Sciatic nerve (tissue), 2 donors: ENCODE measurements at regions not wholly inside any gene's neighbourhood (a gene's known extent, or its start where the extent isn't known, plus 50 kb on each side); places are given as distances from the start of the nearest gene placed in this dataset.
"Not testable (repeated sequence)": the region's sequence is repeated elsewhere in the genome, so short reads cannot be mapped to it uniquely, and the experiment has no call there.

Experiments
- ATAC-seq: fragments of 200-7000 bp; cut with Tn5 transposase; one replicate; pipeline ENCODE4 v1.9.1; 2020; ENCODE audit warnings: mild to moderate bottlenecking, moderate library complexity
- DNase-seq: peaks from one replicate; pipeline ENCODE4 v3.0.0-alpha.2; 2020; ENCODE audit warnings: low spot score
- intact Hi-C: fragments of 100-400 bp; cut with DNase I; formaldehyde crosslinking; loops from one replicate; pipeline ENCODE4 v1.14.2; 2022
- donor health status: DM: no; HTN: no; CAD: no.
- donor health status: DM: no; HTN: no; CAD: no.

GRCh38 chr4:159410076-159410777, 307.3 kb downstream of the RAPGEF2 start:
- DNase-seq (no peak), ATAC-seq (no peak)
- intact Hi-C loops, result no loop called here

GRCh38 chr4:159410891-159411290, 308.0 kb downstream of the RAPGEF2 start:
- DNase-seq, result no peak
- ATAC-seq, result no peak

DNA sequence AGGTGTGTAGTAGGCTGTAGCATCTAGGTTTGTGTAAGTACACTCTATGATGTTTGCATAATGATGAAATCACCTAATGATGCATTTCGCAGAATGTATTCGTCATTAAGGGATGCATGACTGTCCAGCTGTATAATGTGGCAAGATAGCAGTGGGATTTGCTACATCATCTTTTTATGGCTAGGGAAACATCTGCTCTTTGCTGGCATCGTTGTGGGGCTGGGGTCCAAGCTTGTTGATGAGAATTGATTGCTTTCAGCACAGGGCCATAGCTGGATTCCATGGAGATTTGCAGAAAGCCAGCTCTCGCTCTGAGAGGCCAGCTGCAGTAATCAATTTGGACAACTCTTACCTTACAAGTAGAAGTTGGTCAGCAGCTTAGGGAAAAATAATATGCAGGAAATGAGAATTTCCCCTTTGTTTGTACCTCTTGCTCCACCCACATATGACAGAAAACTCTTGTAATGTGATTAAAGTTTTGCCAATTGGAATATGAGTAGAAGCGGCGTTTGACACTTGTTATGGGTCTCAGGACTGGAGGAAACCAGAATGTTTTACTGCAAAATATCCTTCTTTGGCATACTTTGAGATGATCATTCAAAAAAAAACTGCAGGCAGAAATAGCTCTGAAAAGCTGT, 310.5 kb downstream of the RAPGEF2 start:
- intact Hi-C loops, result no loop called here
- no peak for ATAC-seq
- DNase-seq, result no peak

More at GRCh38 chr4:159410891-159411290, 308.0 kb downstream of the RAPGEF2 start:
- intact Hi-C loops, result no loop called here

DNA sequence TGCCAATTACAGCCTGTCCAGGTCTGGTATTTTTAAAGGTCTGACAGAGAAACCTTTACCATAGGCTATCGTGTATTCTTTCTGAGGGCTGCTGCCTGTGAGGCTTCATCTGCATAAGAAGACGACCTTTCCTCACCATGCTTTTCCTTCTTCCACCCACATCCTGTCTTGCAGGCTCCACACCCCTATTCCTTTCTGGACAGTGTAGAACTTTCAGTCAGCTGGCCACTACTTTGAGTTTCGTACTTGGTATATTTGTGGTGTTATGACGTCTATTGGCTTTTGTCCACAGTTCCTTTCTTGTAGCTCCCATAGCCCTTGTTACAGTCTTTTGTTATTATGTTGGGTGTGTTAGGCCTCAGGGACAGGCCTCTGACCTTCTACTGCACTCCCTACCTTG, 311.4 kb downstream of the RAPGEF2 start:
- intact Hi-C loops, result no loop called here
- ATAC-seq (no peak), DNase-seq (no peak)

DNA sequence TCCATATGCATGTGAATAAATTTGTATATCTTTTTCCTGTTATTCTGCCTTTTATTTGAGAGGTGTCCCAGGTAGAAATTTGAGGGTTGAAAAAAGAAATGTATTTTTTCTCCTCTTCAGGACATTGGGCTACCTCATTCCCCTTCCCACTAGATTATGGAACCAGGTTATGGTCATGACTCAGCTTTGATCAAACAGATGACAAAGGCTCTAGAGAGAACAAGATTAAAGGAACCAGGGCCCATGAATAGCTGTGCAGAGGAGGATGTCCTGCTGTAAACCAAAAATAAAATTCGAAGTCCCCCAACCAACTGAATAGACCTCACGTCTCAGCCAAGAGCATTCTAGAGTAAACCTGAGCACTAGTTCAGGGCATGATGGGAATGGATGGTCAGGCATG, 313.2 kb downstream of the RAPGEF2 start:
- intact Hi-C loops, result no loop called here
- DNase-seq, result no peak
- ATAC-seq, result no peak

DNA sequence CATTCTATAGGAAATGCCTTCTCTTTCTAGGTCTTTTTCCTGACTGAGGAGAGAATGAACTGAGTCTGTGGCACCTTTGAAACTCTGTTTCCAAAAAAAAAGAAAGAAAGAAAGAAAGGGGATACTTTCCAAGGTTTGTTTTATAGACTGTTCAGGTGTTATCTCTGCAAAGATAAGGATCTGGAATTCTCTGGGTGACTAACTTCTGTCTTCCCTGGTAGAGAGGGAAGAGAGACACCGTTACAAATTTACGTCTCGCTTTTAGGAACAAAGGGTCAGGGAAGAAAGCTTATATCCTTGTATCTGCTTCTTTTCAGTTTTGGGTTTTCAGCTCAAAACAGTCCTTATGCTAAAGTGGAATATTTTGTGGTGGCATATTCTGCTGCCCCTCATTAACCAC, 314.1 kb downstream of the RAPGEF2 start:
- ATAC-seq (no peak), DNase-seq (no peak)
- intact Hi-C loops, result no loop called here

GRCh38 chr4:159420162-159421057, 317.5 kb downstream of the RAPGEF2 start:
- ATAC-seq, result no peak
- intact Hi-C loops, result no loop called here
- no peak for DNase-seq

DNA sequence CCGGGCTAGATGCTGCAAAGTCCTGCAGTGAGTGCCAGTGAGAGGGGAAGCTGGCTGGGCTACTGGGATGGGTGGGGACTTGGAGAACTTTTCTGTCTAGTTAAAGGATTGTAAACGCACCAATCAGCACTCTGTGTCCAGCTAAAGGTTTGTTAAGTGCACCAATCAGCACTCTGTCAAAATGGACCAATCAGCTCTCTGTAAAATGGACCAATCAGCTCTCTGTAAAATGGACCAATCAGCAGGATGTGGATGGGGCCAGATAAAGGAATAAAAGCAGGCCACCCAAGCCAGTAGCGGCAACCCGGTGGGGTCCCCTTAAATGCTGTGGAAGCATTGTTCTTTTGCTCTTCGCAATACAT, 318.2 kb downstream of the RAPGEF2 start:
- DNase-seq, intact Hi-C loops, ATAC-seq: not testable (repeated sequence)

GRCh38 chr4:159422019-159422418, 319.1 kb downstream of the RAPGEF2 start:
- intact Hi-C loops, result no loop called here
- ATAC-seq, result no peak
- DNase-seq, result no peak

GRCh38 chr4:159422626-159423025, 319.7 kb downstream of the RAPGEF2 start:
- no peak for ATAC-seq
- no peak for DNase-seq
- intact Hi-C loops, result no loop called here

- intact Hi-C loops, result no loop called here
- DNase-seq (no peak), ATAC-seq (no peak)
Measured at GRCh38 chr4:159425737-159426305, 322.9 kb downstream of the RAPGEF2 start.

- intact Hi-C loops, result no loop called here
- ATAC-seq, result no peak
- no peak for DNase-seq
Measured at GRCh38 chr4:159428293-159428692, 325.4 kb downstream of the RAPGEF2 start.

DNA sequence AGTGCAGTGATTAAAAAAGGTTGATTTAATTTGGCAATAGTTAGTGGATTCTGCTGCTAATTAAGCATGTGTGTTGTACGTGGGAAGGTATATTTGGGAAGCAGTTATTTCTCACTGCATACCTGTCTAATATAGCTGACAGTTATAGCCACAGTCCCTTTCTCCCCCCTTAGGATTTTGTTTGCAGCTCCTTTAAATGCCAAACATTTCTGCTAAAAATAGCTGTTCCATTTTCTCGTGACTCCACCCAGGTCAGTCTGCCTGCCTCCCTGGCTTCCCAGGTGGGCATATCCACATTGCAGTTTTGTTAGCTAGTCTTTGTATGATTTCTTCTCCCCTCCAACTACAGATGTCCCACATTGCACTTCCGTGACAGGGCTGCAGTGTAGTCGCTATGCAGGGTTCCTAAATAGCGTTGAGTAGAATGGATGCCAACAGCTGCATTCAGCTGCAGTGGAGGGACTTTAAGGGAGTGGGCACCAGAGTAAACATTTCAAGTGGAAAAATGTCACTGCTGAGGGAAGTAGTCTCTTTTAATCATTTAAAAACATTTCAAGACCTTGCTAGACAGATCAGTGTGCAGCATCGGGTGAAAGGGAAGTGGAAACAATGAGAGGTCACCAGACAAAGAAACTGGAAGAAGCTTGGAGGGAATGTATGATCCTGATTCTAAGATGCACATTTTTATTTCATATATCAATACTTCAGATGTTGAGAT, 326.3 kb downstream of the RAPGEF2 start:
- ATAC-seq (no peak), DNase-seq (no peak)
- intact Hi-C loops, result no loop called here

DNA sequence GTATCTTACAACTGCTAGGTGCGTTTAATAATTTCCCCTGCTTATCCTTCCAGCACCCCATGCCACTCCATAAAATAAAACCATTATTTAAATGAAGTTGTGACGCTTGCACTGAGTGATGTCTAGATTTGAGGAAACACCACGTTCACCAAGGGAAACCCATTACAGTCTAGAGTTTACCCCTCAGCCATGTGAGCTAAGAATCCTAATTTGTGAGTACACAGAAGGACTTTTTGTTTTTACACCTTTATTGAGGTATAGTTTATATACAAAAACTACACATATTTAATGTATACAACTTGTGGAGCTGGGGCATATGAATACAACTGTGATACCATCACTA, 326.8 kb downstream of the RAPGEF2 start:
- no peak for DNase-seq
- ATAC-seq, result no peak
- intact Hi-C loops, result no loop called here

- ATAC-seq (no peak), DNase-seq (no peak)
- intact Hi-C loops, result no loop called here
Measured at GRCh38 chr4:159430896-159431295, 328.0 kb downstream of the RAPGEF2 start.

GRCh38 chr4:159432436-159432835, 329.6 kb downstream of the RAPGEF2 start:
- intact Hi-C loops, result no loop called here
- ATAC-seq (no peak), DNase-seq (no peak)

- ATAC-seq, result no peak
Measured at GRCh38 chr4:159433337-159433736, 330.5 kb downstream of the RAPGEF2 start.

DNA sequence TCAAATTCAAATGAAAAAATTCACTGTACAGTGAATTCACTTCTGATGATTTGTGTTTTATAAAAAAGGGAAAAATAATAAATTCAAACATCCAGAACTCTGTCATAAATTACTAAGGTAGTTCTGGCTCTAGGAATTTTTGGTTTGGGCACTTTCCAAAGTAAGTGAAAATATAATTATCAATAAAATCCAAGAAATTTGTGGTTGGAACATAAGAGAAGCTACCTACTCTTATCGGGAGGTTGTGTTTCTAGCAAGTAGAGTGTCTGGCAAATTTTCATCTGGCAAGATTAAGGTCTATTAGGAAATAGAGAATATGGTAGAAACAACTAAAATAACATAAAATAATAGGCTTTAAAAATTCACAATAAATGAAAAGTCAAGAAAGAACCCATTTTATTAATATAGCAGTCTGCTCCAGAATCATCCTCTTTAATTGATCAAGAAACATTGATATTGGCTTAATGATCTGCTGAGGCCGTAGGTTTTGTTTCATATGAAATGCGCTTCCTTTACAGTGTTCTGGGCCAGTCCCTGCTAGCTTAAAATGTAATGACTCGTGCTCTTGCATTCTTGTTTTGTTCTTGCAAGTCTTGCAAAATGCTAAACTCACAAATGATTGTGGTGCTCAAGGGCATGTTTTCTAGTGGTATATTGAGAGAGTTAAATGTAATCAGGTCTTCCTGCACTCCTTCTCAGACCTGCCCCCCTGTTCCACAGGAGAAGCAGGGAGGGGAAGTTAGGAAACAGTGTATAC, 331.4 kb downstream of the RAPGEF2 start:
- DNase-seq (no peak), ATAC-seq (no peak)
- intact Hi-C loops, result no loop called here

More at GRCh38 chr4:159433337-159433736, 330.5 kb downstream of the RAPGEF2 start:
- intact Hi-C loops, result no loop called here
- DNase-seq, result no peak
